BJ (cell line): ENCODE measurements at regions not wholly inside any gene's neighbourhood (a gene's known extent, or its start where the extent isn't known, plus 50 kb on each side); places are given as distances from the start of the nearest gene placed in this dataset.

Experiments
- CTCF ChIA-PET: fragments of 350-600 bp; formaldehyde crosslinking; extraction: SDS; loops from one replicate; lab custom pipeline; 2021; ENCODE audit warnings: antibody characterized with exemption, inconsistent platforms; lab: Yijun Ruan, JAX
- POLR2A ChIA-PET: fragments of 300-600 bp; sonication (Branson Sonifier 250); formaldehyde crosslinking; extraction: SDS; loops from one replicate; lab custom pipeline; 2021; ENCODE audit warnings: antibody characterized with exemption; lab: Charles Lee
- DNase-seq: peaks from one replicate; pipeline ENCODE4 v3.0.0-alpha.2; 2011; ENCODE audit warnings: low read depth
- H3K27me3 ChIP-seq: 2 replicates; pipeline ENCODE4 v1.6.0; 2011; ENCODE audit warnings: low read length; ENCODE audit not compliant: control insufficient read depth, insufficient read depth
- H3K36me3 ChIP-seq: 2 replicates; pipeline ENCODE4 v1.5.1; 2011; ENCODE audit warnings: low read length; ENCODE audit not compliant: control insufficient read depth, insufficient read depth
- H3K4me3 ChIP-seq: 2 replicates; pipeline ENCODE4 v1.5.1; 2011; ENCODE audit warnings: low read depth, mild to moderate bottlenecking, control low read depth, low read length
- TF ChIP-seq, protein P1 (sequence below): IDR thresholded peaks from 2 replicates; pipeline ENCODE4 v1.5.1; 2011; ENCODE audit warnings: low read depth, mild to moderate bottlenecking, control low read depth, inconsistent platforms, low read length, moderate library complexity; ENCODE audit not compliant: insufficient read depth

GRCh38 chr12:124148481-124149273, 146.2 kb upstream of the RFLNA start:
- Histone ChIP-seq H3K36me3 (no peaks in the 10 kb centered on the region), H3K27me3 (peaks cover 15% of the 10 kb centered on the region), H3K4me3 (no peak overlapping the region)
- TF ChIP-seq, protein P1, sequence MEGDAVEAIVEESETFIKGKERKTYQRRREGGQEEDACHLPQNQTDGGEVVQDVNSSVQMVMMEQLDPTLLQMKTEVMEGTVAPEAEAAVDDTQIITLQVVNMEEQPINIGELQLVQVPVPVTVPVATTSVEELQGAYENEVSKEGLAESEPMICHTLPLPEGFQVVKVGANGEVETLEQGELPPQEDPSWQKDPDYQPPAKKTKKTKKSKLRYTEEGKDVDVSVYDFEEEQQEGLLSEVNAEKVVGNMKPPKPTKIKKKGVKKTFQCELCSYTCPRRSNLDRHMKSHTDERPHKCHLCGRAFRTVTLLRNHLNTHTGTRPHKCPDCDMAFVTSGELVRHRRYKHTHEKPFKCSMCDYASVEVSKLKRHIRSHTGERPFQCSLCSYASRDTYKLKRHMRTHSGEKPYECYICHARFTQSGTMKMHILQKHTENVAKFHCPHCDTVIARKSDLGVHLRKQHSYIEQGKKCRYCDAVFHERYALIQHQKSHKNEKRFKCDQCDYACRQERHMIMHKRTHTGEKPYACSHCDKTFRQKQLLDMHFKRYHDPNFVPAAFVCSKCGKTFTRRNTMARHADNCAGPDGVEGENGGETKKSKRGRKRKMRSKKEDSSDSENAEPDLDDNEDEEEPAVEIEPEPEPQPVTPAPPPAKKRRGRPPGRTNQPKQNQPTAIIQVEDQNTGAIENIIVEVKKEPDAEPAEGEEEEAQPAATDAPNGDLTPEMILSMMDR, result no peak
- ChIA-PET POLR2A (no interaction called here), CTCF (interaction anchor here (0.8 to 1.5 kb wide), 4 partner anchors 10 to 174 kb away, joined by 3 to 4 read pairs (median 3); no protein-coding TSS in a partner anchor)
- DNase-seq, result no peak

DNA sequence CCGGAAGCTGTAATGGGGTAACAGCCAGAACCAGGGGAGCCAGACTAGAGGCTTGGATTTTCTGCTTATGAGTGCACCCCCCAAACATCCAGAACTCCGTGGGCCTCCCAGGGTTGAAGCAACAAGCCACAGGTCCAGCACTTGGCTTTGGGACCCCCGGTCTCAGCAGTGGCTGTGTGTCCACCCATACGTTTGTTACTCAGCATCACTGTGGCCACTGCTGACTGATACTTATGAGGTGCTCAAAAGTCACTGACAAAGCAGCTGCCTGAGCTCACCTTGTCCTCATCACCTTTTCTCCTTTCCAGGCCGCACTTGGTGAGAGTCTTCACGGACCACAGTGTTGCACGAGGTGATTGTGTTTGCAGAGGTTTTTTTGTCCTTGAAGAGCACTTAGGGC, 145.6 kb upstream of the RFLNA start:
- H3K4me3 ChIP-seq, result no peak overlapping the region
- peaks cover 15% of the 10 kb centered on the region for H3K27me3 ChIP-seq
- TF ChIP-seq, protein P1, result no peak
- no peaks in the 10 kb centered on the region for H3K36me3 ChIP-seq
- DNase-seq, result no peak
- ChIA-PET POLR2A (no interaction called here), CTCF (interaction anchor here (0.8 to 1.3 kb wide), 2 partner anchors 9 to 95 kb away, joined by 3 to 4 read pairs; no protein-coding TSS in a partner anchor)

DNA sequence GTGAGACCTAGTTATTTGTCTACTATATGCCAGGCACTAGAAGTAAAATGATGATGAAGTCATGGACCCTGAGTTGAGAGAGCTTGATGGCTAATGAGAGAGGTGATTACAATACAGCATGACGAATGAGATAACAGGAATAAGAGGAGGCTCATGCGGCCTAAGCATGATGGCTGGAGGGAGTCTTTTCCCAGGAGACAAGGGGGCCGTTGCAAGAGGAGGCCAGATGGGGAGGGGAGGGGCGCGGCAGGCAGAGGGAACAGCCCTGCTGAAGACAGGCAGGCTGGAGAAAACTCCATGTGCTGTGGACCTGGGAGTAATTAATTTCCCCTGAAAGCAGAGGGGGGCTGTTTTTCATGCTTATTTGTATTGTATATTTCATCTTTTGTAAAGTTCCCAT, 144.7 kb upstream of the RFLNA start:
- POLR2A ChIA-PET, result no interaction called here

DNA sequence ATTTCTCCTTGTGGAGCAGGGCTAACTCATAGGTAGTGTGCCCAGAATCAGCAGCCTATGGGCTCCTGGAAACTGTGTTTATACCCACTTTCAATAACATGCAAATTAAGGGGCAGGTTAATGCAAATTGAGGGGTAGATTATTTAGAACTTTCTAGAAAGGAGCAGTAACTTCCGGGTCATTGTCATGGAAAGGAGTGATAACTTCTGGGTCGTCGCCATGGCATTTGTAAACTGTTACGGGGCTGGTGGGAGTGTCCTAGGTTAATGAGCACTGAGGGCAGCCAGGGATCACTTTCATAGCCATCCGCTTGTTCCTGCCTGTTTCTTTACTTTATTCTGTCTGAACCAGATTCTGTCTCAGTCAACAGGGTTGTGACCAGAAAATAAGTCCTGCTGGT, 143.3 kb upstream of the RFLNA start:
- DNase-seq, result no peak
- ChIA-PET CTCF (no interaction called here), POLR2A (no interaction called here)
- no peak overlapping the region for H3K4me3 ChIP-seq
- TF ChIP-seq, protein P1, result no peak
- no peaks in the 10 kb centered on the region for H3K36me3 ChIP-seq
- H3K27me3 ChIP-seq, result peaks cover 17% of the 10 kb centered on the region

More for the DNA sequence above, 144.7 kb upstream of the RFLNA start:
- Histone ChIP-seq H3K4me3 (no peak overlapping the region), H3K27me3 (peaks cover 17% of the 10 kb centered on the region), H3K36me3 (no peaks in the 10 kb centered on the region)
- TF ChIP-seq, protein P1, result no peak
- CTCF ChIA-PET, result no interaction called here
- DNase-seq, result no peak

GRCh38 chr12:124152731-124153130, 142.2 kb upstream of the RFLNA start:
- H3K27me3 ChIP-seq, result peaks cover 16% of the 10 kb centered on the region
- no peak overlapping the region for H3K4me3 ChIP-seq
- no peak for DNase-seq
- ChIA-PET CTCF (no interaction called here), POLR2A (no interaction called here)
- no peaks in the 10 kb centered on the region for H3K36me3 ChIP-seq
- TF ChIP-seq, protein P1, result no peak
